H1 (cell line): ENCODE measurements at regions not wholly inside any gene's neighbourhood (a gene's known extent, or its start where the extent isn't known, plus 50 kb on each side); places are given as distances from the start of the nearest gene placed in this dataset.

Experiments
- CTCF ChIA-PET: fragments of 300-600 bp; sonication (Branson Sonifier 250); formaldehyde crosslinking; loops from one replicate; lab custom pipeline; 2021; ENCODE audit not compliant: partially characterized antibody; lab: Charles Lee
- POLR2A ChIA-PET: fragments of 300-600 bp; sonication (Branson Sonifier 250); formaldehyde crosslinking; loops from one replicate; lab custom pipeline; 2021; ENCODE audit warnings: inconsistent platforms; ENCODE audit not compliant: partially characterized antibody; lab: Charles Lee
- DNase-seq, 2 experiments: peaks; one replicate each; pipeline versions ENCODE4 v3.0.0 to v3.0.0-alpha.2; 2010 to 2022; ENCODE audit warnings: low spot score in 2 of 2, low read depth in 1 of 2, mixed read lengths in 1 of 2
- FAIRE-seq: peaks from 2 replicates; lab custom pipeline; 2011; peaks lifted over from hg19 to GRCh38; lab: Jason Lieb, UNC
- H2AFZ ChIP-seq: 2 replicates; pipeline ENCODE4 v1.8.1; 2012; ENCODE audit warnings: low read length, inconsistent platforms
- H2AK5ac ChIP-seq: 2 replicates; pipeline ENCODE4 v1.6.1; 2013; ENCODE audit warnings: low read depth, low read length
- H2BK120ac ChIP-seq: replicated peaks from 2 replicates; pipeline ENCODE3; 2013; ENCODE audit warnings: low read depth, low read length, inconsistent platforms
- H2BK12ac ChIP-seq: 2 replicates; pipeline ENCODE4 v1.6.1; 2013; ENCODE audit warnings: low read depth, low read length
- H2BK15ac ChIP-seq: 2 replicates; pipeline ENCODE4 v1.6.1; 2013; ENCODE audit warnings: low read length
- H2BK20ac ChIP-seq: 2 replicates; pipeline ENCODE4 v1.6.1; 2013; ENCODE audit warnings: low read length
- H2BK5ac ChIP-seq: 2 replicates; pipeline ENCODE4 v1.6.1; 2013; ENCODE audit warnings: low read depth, low read length
- H3K14ac ChIP-seq: 2 replicates; pipeline ENCODE4 v1.6.1; 2013; ENCODE audit warnings: inconsistent platforms; ENCODE audit not compliant: insufficient read length
- H3K18ac ChIP-seq: 2 replicates; pipeline ENCODE4 v1.6.1; 2013; ENCODE audit warnings: low read length; ENCODE audit errors: extremely low read depth
- H3K23ac ChIP-seq: 2 replicates; pipeline ENCODE4 v1.6.1; 2013; ENCODE audit warnings: inconsistent platforms; ENCODE audit not compliant: insufficient read length
- H3K23me2 ChIP-seq: 2 replicates; pipeline ENCODE4 v1.6.1; 2013; ENCODE audit warnings: low read depth, low read length
- H3K27ac ChIP-seq: 2 replicates; pipeline ENCODE4 v1.6.1; 2011; ENCODE audit warnings: low read depth, low read length, inconsistent platforms
- H3K27me3 ChIP-seq, 4 experiments: replicated peaks in 1 of 4; 1 replicate in 1 of 4; 2 replicates in 3 of 4; pipeline versions ENCODE4 v1.6.1 to v1.8.1; 2011 to 2013; ENCODE audit warnings: low read length in 3 of 4, mild to moderate bottlenecking in 3 of 4, inconsistent platforms in 2 of 4, mixed read lengths in 2 of 4, moderate library complexity in 1 of 4; ENCODE audit not compliant: control insufficient read depth in 3 of 4, insufficient read depth in 3 of 4; ENCODE audit errors: extremely low read depth in 1 of 4
- H3K36me3 ChIP-seq, 4 experiments: 2 replicates each; pipeline versions ENCODE4 v1.6.1 to v1.8.1; 2011 to 2013; ENCODE audit warnings: mild to moderate bottlenecking in 4 of 4, low read length in 3 of 4, moderate library complexity in 2 of 4, control low read depth in 1 of 4, inconsistent platforms in 1 of 4; ENCODE audit not compliant: insufficient read depth in 4 of 4, control insufficient read depth in 2 of 4
- H3K4ac ChIP-seq: replicated peaks from 2 replicates; pipeline ENCODE3; 2013; ENCODE audit warnings: low read length, low read depth, mixed read lengths, inconsistent platforms; ENCODE audit not compliant: insufficient read length
- H3K4me1 ChIP-seq, 4 experiments: replicated peaks in 1 of 4; 1 replicate in 1 of 4; 2 replicates in 3 of 4; pipeline versions ENCODE4 v1.6.1 to v1.8.1; 2011 to 2013; ENCODE audit warnings: low read length in 3 of 4, inconsistent platforms in 2 of 4, mixed read lengths in 1 of 4; ENCODE audit not compliant: insufficient read depth in 4 of 4, control insufficient read depth in 3 of 4
- H3K4me2 ChIP-seq, 2 experiments: 2 replicates each; pipeline versions ENCODE4 v1.6.1 to v1.8.1; 2011 to 2013; ENCODE audit warnings: low read depth in 2 of 2, low read length in 2 of 2, control low read depth in 1 of 2, inconsistent platforms in 1 of 2, mild to moderate bottlenecking in 1 of 2; ENCODE audit not compliant: insufficient read depth in 1 of 2
- H3K4me3 ChIP-seq, 4 experiments: fragments of 200-600, 300-600 bp in 1 of 4; sonication (generic), shearing (Covaris generic), sonication (Bioruptor Twin) in 1 of 4; 2 replicates each; pipeline versions ENCODE4 v1.5.1 to v1.8.1; 2011 to 2016; ENCODE audit warnings: low read length in 4 of 4, low read depth in 3 of 4, control low read depth in 2 of 4, inconsistent platforms in 2 of 4, mild to moderate bottlenecking in 2 of 4, mixed read lengths in 1 of 4, moderate library complexity in 1 of 4; ENCODE audit not compliant: insufficient read depth in 2 of 4; ENCODE audit errors: extremely low read depth in 1 of 4
- H3K56ac ChIP-seq: replicated peaks from 2 replicates; pipeline ENCODE3; 2013; ENCODE audit warnings: low read depth, mild to moderate bottlenecking, mixed read lengths, low read length, inconsistent platforms; ENCODE audit not compliant: insufficient read length
- H3K79me1 ChIP-seq: 2 replicates; pipeline ENCODE4 v1.6.1; 2013; ENCODE audit warnings: low read depth, low read length, control low read depth
- H3K79me2 ChIP-seq, 2 experiments: 2 replicates each; pipeline versions ENCODE4 v1.6.1 to v1.8.1; 2012 to 2013; ENCODE audit warnings: low read length in 2 of 2, mild to moderate bottlenecking in 2 of 2, inconsistent platforms in 1 of 2; ENCODE audit not compliant: insufficient read depth in 2 of 2, control insufficient read depth in 1 of 2
- H3K9ac ChIP-seq, 4 experiments: replicated peaks in 1 of 4; 1 replicate in 1 of 4; 2 replicates in 3 of 4; pipeline versions ENCODE4 v1.6.1 to v1.8.1; 2011 to 2013; ENCODE audit warnings: low read depth in 3 of 4, low read length in 3 of 4, control low read depth in 2 of 4, mild to moderate bottlenecking in 2 of 4, moderate library complexity in 2 of 4, inconsistent platforms in 1 of 4; ENCODE audit errors: extremely low read depth in 1 of 4
- H3K9me3 ChIP-seq, 2 experiments: 2 replicates each; pipeline versions ENCODE4 v1.6.1 to v1.8.1; 2012 to 2013; ENCODE audit warnings: mild to moderate bottlenecking in 2 of 2, moderate library complexity in 2 of 2, control low read depth in 1 of 2, inconsistent platforms in 1 of 2, low read depth in 1 of 2, low read length in 1 of 2, mixed read lengths in 1 of 2; ENCODE audit not compliant: insufficient read depth in 2 of 2
- H4K20me1 ChIP-seq, 2 experiments: replicated peaks in 1 of 2; 2 replicates each; pipeline versions ENCODE3 to v1.8.1; 2011 to 2013; ENCODE audit warnings: inconsistent platforms in 2 of 2, low read length in 2 of 2, mild to moderate bottlenecking in 1 of 2; ENCODE audit not compliant: insufficient read depth in 2 of 2, control insufficient read depth in 1 of 2
- H4K5ac ChIP-seq: 2 replicates; pipeline ENCODE4 v1.6.1; 2013; ENCODE audit warnings: low read length, low read depth, mixed read lengths, inconsistent platforms; ENCODE audit not compliant: insufficient read length
- H4K8ac ChIP-seq: 2 replicates; pipeline ENCODE4 v1.8.0; 2013; ENCODE audit warnings: mild to moderate bottlenecking, moderate library complexity, low read length, inconsistent platforms; ENCODE audit not compliant: insufficient read depth; ENCODE audit errors: extremely low read depth
- H4K91ac ChIP-seq: replicated peaks from 2 replicates; pipeline ENCODE3; 2013; ENCODE audit warnings: low read length, mixed read lengths, inconsistent platforms; ENCODE audit not compliant: insufficient read length
- BACH1 ChIP-seq: IDR thresholded peaks from 2 replicates; pipeline ENCODE4 v1.6.1; 2012; ENCODE audit warnings: low read length, improper control_type of control experiment
- BRCA1 ChIP-seq: IDR thresholded peaks from 2 replicates; pipeline ENCODE4 v1.6.1; 2012; ENCODE audit warnings: low read depth, low read length, improper control_type of control experiment
- CEBPB ChIP-seq: IDR thresholded peaks from 2 replicates; pipeline ENCODE4 v1.6.1; 2012; ENCODE audit warnings: low read depth, low read length
- CHD1 ChIP-seq: IDR thresholded peaks from 2 replicates; pipeline ENCODE4 v1.6.1; 2012; ENCODE audit warnings: low read depth, low read length, improper control_type of control experiment
- CREB1 ChIP-seq: IDR thresholded peaks from 2 replicates; pipeline ENCODE4 v1.6.1; 2012; ENCODE audit warnings: inconsistent platforms
- EGR1 ChIP-seq: IDR thresholded peaks from 2 replicates; pipeline ENCODE4 v1.6.1; 2011; ENCODE audit warnings: low read depth, low read length, borderline replicate concordance
- KDM1A ChIP-seq: fragments of 200-600, 300-600 bp; sonication (generic); IDR thresholded peaks from 2 replicates; pipeline ENCODE4 v1.7.1; 2016; ENCODE audit warnings: mild to moderate bottlenecking, low read length, borderline replicate concordance
- NANOG ChIP-seq: IDR thresholded peaks from 2 replicates; pipeline ENCODE4 v1.6.1; 2011; ENCODE audit warnings: low read length, low read depth, mild to moderate bottlenecking, inconsistent platforms; ENCODE audit not compliant: insufficient read depth, poor library complexity, severe bottlenecking
- POU5F1 ChIP-seq: IDR thresholded peaks from 2 replicates; pipeline ENCODE4 v1.6.1; 2011; ENCODE audit warnings: low read depth, mild to moderate bottlenecking, low read length, moderate library complexity
- RFX5 ChIP-seq: IDR thresholded peaks from 2 replicates; pipeline ENCODE4 v1.6.1; 2011; ENCODE audit warnings: low read depth, low read length, improper control_type of control experiment, borderline replicate concordance
- SIN3A ChIP-seq, 2 experiments: IDR thresholded peaks in 1 of 2; conservative IDR thresholded peaks in 1 of 2; 2 replicates each; pipeline ENCODE4 v1.6.1; 2011 to 2012; ENCODE audit warnings: low read length in 2 of 2, improper control_type of control experiment in 1 of 2, low read depth in 1 of 2, mild to moderate bottlenecking in 1 of 2
- SIRT6 ChIP-seq: IDR thresholded peaks from one replicate; pipeline ENCODE4 v1.7.1; 2012; ENCODE audit warnings: low read length, inconsistent platforms
- TEAD4 ChIP-seq: IDR thresholded peaks from 2 replicates; pipeline ENCODE4 v1.6.1; 2012; ENCODE audit warnings: low read depth, low read length, inconsistent platforms, mixed read lengths
- WGBS, 2 experiments: shearing (Covaris generic) in 1 of 2; methylation state at CpG; one replicate each; pipeline versions ENCODE4 v1.1.6 to v1.1.7; 2013 to 2015; ENCODE audit warnings: low lambda C conversion rate in 2 of 2, mixed read lengths in 2 of 2, inconsistent platforms in 1 of 2, low coverage in 1 of 2, missing lambda C conversion rate in 1 of 2; ENCODE audit not compliant: insufficient replicate concordance in 2 of 2, insufficient coverage in 1 of 2, insufficient read length in 1 of 2; ENCODE audit errors: extremely low coverage in 1 of 2, missing lambda C conversion rate in 1 of 2; 5-methylcytosine and 5-hydroxymethylcytosine counted together

DNA sequence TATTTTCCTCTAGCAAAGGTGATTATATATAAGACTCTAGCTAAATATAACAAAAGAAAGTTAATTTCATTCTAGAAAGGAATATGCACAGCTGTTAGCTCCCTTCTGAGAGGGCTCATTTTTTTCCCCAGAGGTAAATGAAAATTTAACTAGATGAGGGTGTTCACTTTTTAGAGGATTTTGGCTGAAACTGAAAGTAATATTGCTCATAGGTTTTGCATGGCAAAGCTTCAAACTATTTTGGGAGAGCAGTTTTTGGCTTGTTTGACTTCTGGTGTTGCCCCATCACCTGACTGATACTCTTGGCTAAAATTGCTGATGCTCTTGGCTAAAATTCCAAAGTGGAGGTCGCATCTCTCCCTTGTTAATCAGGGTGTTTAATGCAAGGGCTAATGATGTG lies 311.9 kb downstream of the EDEM1 start:
- DNase-seq: no peak
- H4K91ac ChIP-seq: no peak overlapping the region
- no peak overlapping the region for H4K5ac ChIP-seq
- no peak overlapping the region for H2BK5ac ChIP-seq
- H3K18ac ChIP-seq: no peak overlapping the region
- H3K27me3 ChIP-seq: no peaks in the 10 kb centered on the region
- no peak overlapping the region for H3K56ac ChIP-seq
- no peak overlapping the region for H3K4me3 ChIP-seq
- POLR2A ChIA-PET: no interaction called here
- H3K4ac ChIP-seq: no peak overlapping the region
- H3K79me1 ChIP-seq: no peaks in the 10 kb centered on the region
- H3K14ac ChIP-seq: no peak overlapping the region
- H2AFZ ChIP-seq: no peak overlapping the region
- H3K4me1 ChIP-seq: peaks cover 0 to 3% (median 0%) of the 10 kb centered on the region in 4 experiments; a peak in 1 of 7 replicates
- no peak overlapping the region for H3K27ac ChIP-seq
- no peak overlapping the region for H3K23ac ChIP-seq
- H3K9ac ChIP-seq: no peak overlapping the region
- TF ChIP-seq BRCA1: no peak
- TF ChIP-seq RFX5: no peak
- TF ChIP-seq CREB1: no peak
- no peak for TF ChIP-seq POU5F1
- no peak for TF ChIP-seq SIRT6
- TF ChIP-seq NANOG: no peak
- no peak for TF ChIP-seq TEAD4
- TF ChIP-seq EGR1: no peak
- no peak for TF ChIP-seq CEBPB
- TF ChIP-seq SIN3A (conservative IDR thresholded peaks at IDR 0.05 in 1 of 2, IDR thresholded peaks at IDR 0.05 in 1 of 2; ENCODE audit: low read depth in 1 of 2, low read length in 2 of 2): no peak
- no peak for TF ChIP-seq BACH1
- TF ChIP-seq CHD1: no peak
- TF ChIP-seq KDM1A: no peak
- TF ChIP-seq, all 59 proteins: peak for 0
- Histone ChIP-seq H3K79me2 (no peaks in the 10 kb centered on the region), H2BK120ac (no peak overlapping the region), H4K20me1 (no peaks in the 10 kb centered on the region), H2BK15ac (no peak overlapping the region), H3K9me3 (no peaks in the 10 kb centered on the region), H2BK12ac (no peak overlapping the region), H3K4me2 (no peak overlapping the region), H4K8ac (no peak overlapping the region), H2AK5ac (no peak overlapping the region), H2BK20ac (no peak overlapping the region), H3K36me3 (no peaks in the 10 kb centered on the region), H3K23me2 (no peaks in the 10 kb centered on the region)
- 92% methylated on average over 1 of the region's 1 CpG; no CpG with 5 or more reads in 1 of the 2 experiments for WGBS, 2 experiments
- FAIRE-seq: no peak
- CTCF ChIA-PET: interaction anchor here (1.2 kb wide), 1 partner anchor 30 kb away, joined by 3 read pairs; no protein-coding TSS in a partner anchor
